MCF 10A (cell line): ENCODE measurements at regions not wholly inside any gene's neighbourhood (a gene's known extent, or its start where the extent isn't known, plus 50 kb on each side); places are given as distances from the start of the nearest gene placed in this dataset.
A peak's percentile ranks its signal among the peaks of the same experiment; 100 is the strongest.

Source experiments
- BruUV-seq: library from RNA; stranded (reverse); fragments of 400-500 nt; replicated peaks from 2 replicates; lab custom pipeline; 2021; lab: Mats Ljungman, UMichigan
- CTCF ChIA-PET: fragments of 300-600 bp; sonication (Branson Sonifier 250); formaldehyde crosslinking; extraction: SDS; loops from one replicate; lab custom pipeline; 2021; ENCODE audit warnings: antibody characterized with exemption, inconsistent platforms; lab: Yijun Ruan, JAX
- POLR2A ChIA-PET: fragments of 300-600, 350-650 bp; sonication (Branson Sonifier 250); formaldehyde crosslinking; extraction: SDS; loops from one replicate; lab custom pipeline; 2020; ENCODE audit warnings: antibody characterized with exemption, inconsistent platforms; lab: Yijun Ruan, JAX
- DNase-seq: peaks from one replicate; pipeline ENCODE4 v3.0.0-alpha.2; 2018; ENCODE audit not compliant: unreplicated experiment
- H3K27ac Mint-ChIP-seq: one replicate; pipeline ENCODE4 v1.8.0; 2022; ENCODE audit warnings: mild to moderate bottlenecking, low read depth, mixed read lengths; ENCODE audit not compliant: unreplicated experiment
- H3K27me3 Mint-ChIP-seq: one replicate; pipeline ENCODE4 v1.8.0; 2022; ENCODE audit warnings: mixed read lengths; ENCODE audit not compliant: insufficient read depth, unreplicated experiment
- H3K36me3 Mint-ChIP-seq: one replicate; pipeline ENCODE4 v1.8.0; 2022; ENCODE audit warnings: mild to moderate bottlenecking, moderate library complexity, mixed read lengths; ENCODE audit not compliant: insufficient read depth, unreplicated experiment
- H3K4me1 Mint-ChIP-seq: one replicate; pipeline ENCODE4 v1.8.0; 2022; ENCODE audit warnings: mixed read lengths; ENCODE audit not compliant: insufficient read depth, unreplicated experiment
- H3K4me3 Mint-ChIP-seq: one replicate; pipeline ENCODE4 v1.8.0; 2022; ENCODE audit warnings: mild to moderate bottlenecking, moderate library complexity, mixed read lengths; ENCODE audit not compliant: unreplicated experiment
- H3K9me3 Mint-ChIP-seq: one replicate; pipeline ENCODE4 v1.8.0; 2022; ENCODE audit warnings: mixed read lengths; ENCODE audit not compliant: unreplicated experiment
- intact Hi-C: fragments of 100-400 bp; cut with micrococcal nuclease; formaldehyde crosslinking; loops from 2 replicates; pipeline ENCODE4 v1.14.1; 2022
- TF ChIP-seq, protein P1 (sequence below): fragments of 200-600 bp; IDR thresholded peaks from one replicate; pipeline ENCODE4 v1.8.0; 2022; ENCODE audit warnings: antibody characterized with exemption, mild to moderate bottlenecking; ENCODE audit not compliant: unreplicated experiment

DNA sequence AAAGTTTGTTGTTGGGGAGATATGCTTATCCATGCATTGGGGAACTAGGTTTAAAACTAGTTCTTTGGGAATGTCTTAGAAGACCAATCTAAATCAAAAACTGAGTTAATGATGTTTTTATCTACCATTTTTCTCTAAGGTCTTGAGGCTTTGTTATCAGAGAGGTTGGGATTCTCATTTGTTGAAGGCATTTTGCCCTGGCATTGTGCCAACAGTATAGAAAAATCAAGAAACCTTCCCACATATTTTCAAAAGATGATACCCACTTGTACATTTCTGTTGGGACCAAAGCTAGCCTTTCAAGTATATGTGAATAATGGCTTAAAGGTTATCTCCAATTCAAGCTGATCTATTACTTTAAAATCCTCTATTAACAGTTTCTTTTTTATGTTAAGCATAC is 419.8 kb upstream of the KIF2A start:
- no peak for DNase-seq
- TF ChIP-seq, protein P1, sequence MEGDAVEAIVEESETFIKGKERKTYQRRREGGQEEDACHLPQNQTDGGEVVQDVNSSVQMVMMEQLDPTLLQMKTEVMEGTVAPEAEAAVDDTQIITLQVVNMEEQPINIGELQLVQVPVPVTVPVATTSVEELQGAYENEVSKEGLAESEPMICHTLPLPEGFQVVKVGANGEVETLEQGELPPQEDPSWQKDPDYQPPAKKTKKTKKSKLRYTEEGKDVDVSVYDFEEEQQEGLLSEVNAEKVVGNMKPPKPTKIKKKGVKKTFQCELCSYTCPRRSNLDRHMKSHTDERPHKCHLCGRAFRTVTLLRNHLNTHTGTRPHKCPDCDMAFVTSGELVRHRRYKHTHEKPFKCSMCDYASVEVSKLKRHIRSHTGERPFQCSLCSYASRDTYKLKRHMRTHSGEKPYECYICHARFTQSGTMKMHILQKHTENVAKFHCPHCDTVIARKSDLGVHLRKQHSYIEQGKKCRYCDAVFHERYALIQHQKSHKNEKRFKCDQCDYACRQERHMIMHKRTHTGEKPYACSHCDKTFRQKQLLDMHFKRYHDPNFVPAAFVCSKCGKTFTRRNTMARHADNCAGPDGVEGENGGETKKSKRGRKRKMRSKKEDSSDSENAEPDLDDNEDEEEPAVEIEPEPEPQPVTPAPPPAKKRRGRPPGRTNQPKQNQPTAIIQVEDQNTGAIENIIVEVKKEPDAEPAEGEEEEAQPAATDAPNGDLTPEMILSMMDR: no peak
- no TSS peak for BruUV-seq
- no peaks in the 10 kb centered on the region for H3K27me3 Mint-ChIP-seq
- intact Hi-C loops: no loop called here
- peaks cover 8% of the 10 kb centered on the region for H3K4me1 Mint-ChIP-seq
- CTCF ChIA-PET: interaction anchor here (0.5 kb wide), 1 partner anchor 308 kb away, joined by 3 read pairs; no protein-coding TSS in a partner anchor
- no peak overlapping the region for H3K4me3 Mint-ChIP-seq
- no peak overlapping the region for H3K27ac Mint-ChIP-seq
- no peaks in the 10 kb centered on the region for H3K36me3 Mint-ChIP-seq
- peaks cover 10% of the 10 kb centered on the region for H3K9me3 Mint-ChIP-seq
- POLR2A ChIA-PET: interaction anchor here (0.5 kb wide), 1 partner anchor 395 kb away, joined by 3 read pairs; no protein-coding TSS in a partner anchor

DNA sequence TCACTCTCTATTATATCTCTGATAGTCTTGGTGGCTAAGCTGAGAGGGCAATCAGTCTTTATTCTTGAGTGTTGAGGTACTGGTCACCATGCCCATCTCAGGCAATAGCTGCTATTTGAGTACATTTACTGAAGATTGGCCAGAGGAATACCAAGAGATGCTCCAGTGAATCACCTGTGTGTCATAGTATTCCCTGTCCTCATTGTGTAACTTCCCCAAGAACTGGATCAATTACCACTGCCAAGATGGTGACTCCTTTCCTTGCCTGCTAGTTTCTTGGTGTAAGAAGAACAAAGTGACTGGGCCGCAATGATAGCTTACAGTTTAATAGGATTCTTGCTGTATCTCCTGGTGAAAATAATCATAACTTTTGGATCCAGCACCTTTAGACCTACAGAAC is 418.7 kb upstream of the KIF2A start:
- no TSS peak for BruUV-seq
- Mint-ChIP-seq H3K4me1 (no peaks in the 10 kb centered on the region), H3K9me3 (peaks cover 10% of the 10 kb centered on the region), H3K4me3 (no peak overlapping the region), H3K27ac (no peak overlapping the region), H3K27me3 (no peaks in the 10 kb centered on the region), H3K36me3 (no peaks in the 10 kb centered on the region)
- CTCF ChIA-PET: no interaction called here
- TF ChIP-seq, protein P1: no peak
- intact Hi-C loops: no loop called here
- POLR2A ChIA-PET: no interaction called here
- DNase-seq: peak; percentile 53

DNA sequence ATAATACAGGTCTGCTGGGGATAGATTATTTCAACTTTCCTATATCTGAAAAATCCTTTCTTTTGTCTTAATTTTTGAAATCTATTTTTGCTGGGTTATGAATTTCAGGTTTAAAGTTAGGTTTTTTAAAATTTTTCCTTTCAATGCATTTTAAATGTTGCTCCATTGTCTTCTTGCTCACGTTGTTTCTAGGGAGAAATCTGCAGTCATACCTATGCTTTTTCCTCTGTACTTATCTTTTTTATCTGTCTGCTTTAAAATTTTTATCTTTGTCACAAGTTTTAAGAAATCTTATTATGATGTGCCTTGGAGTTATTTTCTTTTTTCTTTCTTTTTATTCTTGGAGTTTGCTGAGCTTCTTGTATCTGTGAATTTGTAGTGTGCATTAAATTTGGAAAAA is 412.0 kb upstream of the KIF2A start:
- ChIA-PET POLR2A (interaction anchor here (1.1 kb wide), 1 partner anchor 23 kb away, joined by 3 read pairs; no protein-coding TSS in a partner anchor), CTCF (no interaction called here)
- H3K36me3 Mint-ChIP-seq: no peaks in the 10 kb centered on the region
- H3K27ac Mint-ChIP-seq: no peak overlapping the region
- peaks cover 12% of the 10 kb centered on the region for H3K9me3 Mint-ChIP-seq
- intact Hi-C loops: no loop called here
- DNase-seq: no peak
- no peak overlapping the region for H3K4me3 Mint-ChIP-seq
- no peaks in the 10 kb centered on the region for H3K27me3 Mint-ChIP-seq
- no TSS peak for BruUV-seq
- H3K4me1 Mint-ChIP-seq: no peaks in the 10 kb centered on the region
- TF ChIP-seq, protein P1: no peak

DNA sequence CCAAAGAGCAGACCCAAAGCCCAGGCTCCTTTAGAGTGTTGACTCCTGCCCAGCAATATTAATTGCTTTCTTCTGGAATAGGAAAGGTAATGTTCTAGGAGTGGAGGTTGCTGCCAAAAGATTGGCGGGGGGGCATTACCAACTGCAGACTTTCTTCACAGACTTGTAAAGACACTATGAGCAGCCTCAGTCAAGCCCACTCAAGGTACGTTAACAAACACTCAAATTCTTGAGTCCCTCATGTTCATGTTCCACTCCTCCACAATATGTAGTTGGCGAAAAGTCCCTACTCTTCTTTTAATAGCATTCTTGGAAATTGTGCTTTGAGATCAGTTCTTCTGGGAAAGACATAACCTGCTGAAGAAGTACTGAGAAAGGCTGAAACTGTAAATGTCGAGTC is 409.2 kb upstream of the KIF2A start:
- intact Hi-C loops: no loop called here
- BruUV-seq: no TSS peak
- Mint-ChIP-seq H3K9me3 (peaks cover 16% of the 10 kb centered on the region), H3K27me3 (no peaks in the 10 kb centered on the region), H3K4me1 (no peaks in the 10 kb centered on the region), H3K4me3 (no peak overlapping the region), H3K27ac (no peak overlapping the region), H3K36me3 (no peaks in the 10 kb centered on the region)
- ChIA-PET POLR2A (no interaction called here), CTCF (no interaction called here)
- DNase-seq: no peak
- TF ChIP-seq, protein P1: no peak
